ENCODE measurements at regions not wholly inside any gene's neighbourhood (a gene's known extent, or its start where the extent isn't known, plus 50 kb on each side); places are given as distances from the start of the nearest gene placed in this dataset.
"Not testable (repeated sequence)": the region's sequence is repeated elsewhere in the genome, so short reads cannot be mapped to it uniquely, and the experiment has no call there.

- no peaks in the 10 kb centered on the region for H3K36me3 ChIP-seq
- H3K9me3 ChIP-seq, result no peaks in the 10 kb centered on the region
- H3K27ac ChIP-seq, result no peak overlapping the region
- intact Hi-C loops (cut with DNase I; ENCODE audit: low total_unique reads), result no loop called here
- H3K27me3 ChIP-seq, result no peaks in the 10 kb centered on the region
- H3K4me3 ChIP-seq, result no peak overlapping the region
- DNase-seq, result no peak
- TF ChIP-seq, protein P1, sequence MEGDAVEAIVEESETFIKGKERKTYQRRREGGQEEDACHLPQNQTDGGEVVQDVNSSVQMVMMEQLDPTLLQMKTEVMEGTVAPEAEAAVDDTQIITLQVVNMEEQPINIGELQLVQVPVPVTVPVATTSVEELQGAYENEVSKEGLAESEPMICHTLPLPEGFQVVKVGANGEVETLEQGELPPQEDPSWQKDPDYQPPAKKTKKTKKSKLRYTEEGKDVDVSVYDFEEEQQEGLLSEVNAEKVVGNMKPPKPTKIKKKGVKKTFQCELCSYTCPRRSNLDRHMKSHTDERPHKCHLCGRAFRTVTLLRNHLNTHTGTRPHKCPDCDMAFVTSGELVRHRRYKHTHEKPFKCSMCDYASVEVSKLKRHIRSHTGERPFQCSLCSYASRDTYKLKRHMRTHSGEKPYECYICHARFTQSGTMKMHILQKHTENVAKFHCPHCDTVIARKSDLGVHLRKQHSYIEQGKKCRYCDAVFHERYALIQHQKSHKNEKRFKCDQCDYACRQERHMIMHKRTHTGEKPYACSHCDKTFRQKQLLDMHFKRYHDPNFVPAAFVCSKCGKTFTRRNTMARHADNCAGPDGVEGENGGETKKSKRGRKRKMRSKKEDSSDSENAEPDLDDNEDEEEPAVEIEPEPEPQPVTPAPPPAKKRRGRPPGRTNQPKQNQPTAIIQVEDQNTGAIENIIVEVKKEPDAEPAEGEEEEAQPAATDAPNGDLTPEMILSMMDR (IDR thresholded peaks at IDR 0.05), result no peak
- no peak for TF ChIP-seq POLR2A (IDR thresholded peaks at IDR 0.05)
- no peaks in the 10 kb centered on the region for H3K4me1 ChIP-seq
These were observed 111.3 kb upstream of the ADRA1B start for GRCh38 chr5:159805021-159805420.

DNA sequence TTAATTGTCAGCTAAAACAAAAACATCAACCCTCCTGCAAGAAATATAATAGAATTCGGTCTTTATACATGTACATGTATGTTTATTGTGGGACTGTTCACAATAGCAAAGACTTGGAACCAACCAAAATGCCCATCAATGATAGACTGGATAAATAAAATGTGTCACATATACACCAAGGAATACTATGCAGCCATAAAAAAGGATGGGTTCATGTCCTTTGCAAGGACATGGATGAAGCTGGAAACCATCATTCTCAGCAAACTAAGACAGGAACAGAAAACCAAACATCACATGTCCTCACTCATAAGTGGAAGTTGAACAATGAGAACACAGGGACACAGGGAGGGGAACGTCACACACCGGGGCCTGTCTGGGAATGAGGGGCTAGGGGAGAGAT, 109.1 kb upstream of the ADRA1B start:
- H3K27me3 ChIP-seq; H3K27ac ChIP-seq; H3K36me3 ChIP-seq; H3K4me3 ChIP-seq; DNase-seq; intact Hi-C loops (cut with DNase I; ENCODE audit: low total_unique reads); H3K9me3 ChIP-seq; H3K4me1 ChIP-seq: not testable (repeated sequence)

DNA sequence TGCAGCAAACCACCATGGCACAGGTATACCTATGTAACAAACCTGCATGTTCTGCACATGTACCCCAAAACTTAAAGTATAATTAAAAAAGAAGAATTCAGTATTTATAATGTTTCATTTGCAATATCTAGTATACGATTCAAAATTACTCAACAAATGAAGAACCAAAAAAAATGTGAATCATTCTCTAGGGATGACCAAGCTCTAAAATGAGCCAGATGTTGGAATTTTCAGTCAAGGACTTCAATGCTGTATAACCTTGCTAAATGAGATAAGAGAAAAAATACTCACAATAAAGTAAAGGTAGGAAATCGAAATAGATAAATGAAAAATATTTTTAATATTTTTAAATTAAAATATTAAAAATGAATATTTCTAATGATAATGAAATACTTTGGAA, 108.7 kb upstream of the ADRA1B start:
- DNase-seq, result no peak
- Histone ChIP-seq H3K36me3 (no peaks in the 10 kb centered on the region), H3K27ac (no peak overlapping the region), H3K27me3 (no peaks in the 10 kb centered on the region), H3K9me3 (no peaks in the 10 kb centered on the region), H3K4me3 (no peak overlapping the region), H3K4me1 (no peaks in the 10 kb centered on the region)
- intact Hi-C loops (cut with DNase I; ENCODE audit: low total_unique reads), result no loop called here
- no peak for TF ChIP-seq POLR2A (IDR thresholded peaks at IDR 0.05)
- TF ChIP-seq, protein P1 (IDR thresholded peaks at IDR 0.05), result no peak

DNA sequence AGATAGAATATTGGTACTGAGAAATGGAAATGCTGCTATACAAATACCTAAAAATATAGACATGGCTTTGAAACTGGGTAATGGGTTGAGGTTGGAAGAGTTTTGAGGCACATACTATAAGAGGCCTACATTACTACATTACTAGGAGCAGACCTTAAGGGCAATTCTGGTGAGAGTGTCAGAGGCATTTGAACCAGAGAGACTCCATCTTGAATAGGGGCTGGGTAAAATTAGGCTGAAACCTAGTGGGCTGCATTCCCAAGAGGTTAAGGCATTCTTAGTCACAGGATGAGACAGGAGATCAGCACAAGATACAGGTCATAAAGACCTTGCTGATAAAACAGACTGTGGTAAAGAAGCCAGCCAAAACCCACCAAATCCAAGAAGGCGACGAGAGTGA, 104.6 kb upstream of the ADRA1B start:
- DNase-seq, result no peak
- Histone ChIP-seq H3K27ac (no peak overlapping the region), H3K27me3 (no peaks in the 10 kb centered on the region), H3K36me3 (no peaks in the 10 kb centered on the region), H3K4me3 (no peak overlapping the region), H3K9me3 (no peaks in the 10 kb centered on the region), H3K4me1 (no peaks in the 10 kb centered on the region)
- TF ChIP-seq POLR2A (IDR thresholded peaks at IDR 0.05), result no peak
- TF ChIP-seq, protein P1 (IDR thresholded peaks at IDR 0.05), result no peak
- intact Hi-C loops (cut with DNase I; ENCODE audit: low total_unique reads), result no loop called here

DNA sequence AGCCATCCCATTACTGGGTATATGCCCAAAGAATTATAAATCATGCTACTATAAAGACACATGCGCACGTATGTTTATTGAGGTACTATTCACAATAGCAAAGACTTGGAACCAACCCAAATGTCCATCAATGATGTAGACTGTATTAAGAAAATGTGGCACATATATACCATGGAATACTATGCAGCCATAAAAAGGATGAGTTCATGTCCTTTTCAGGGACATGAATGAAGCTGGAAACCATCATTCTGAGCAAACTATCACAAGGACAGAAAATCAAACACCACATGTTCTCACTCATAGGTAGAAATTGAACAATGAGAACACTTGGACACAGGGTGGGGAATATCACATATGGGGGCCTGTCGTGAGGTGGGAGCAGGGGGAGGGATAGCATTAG, 103.5 kb upstream of the ADRA1B start:
- H3K27me3 ChIP-seq; H3K27ac ChIP-seq; H3K4me1 ChIP-seq; DNase-seq; H3K9me3 ChIP-seq; intact Hi-C loops (cut with DNase I; ENCODE audit: low total_unique reads); H3K4me3 ChIP-seq; H3K36me3 ChIP-seq: not testable (repeated sequence)

GRCh38 chr5:159814222-159814621, 102.1 kb upstream of the ADRA1B start:
- Histone ChIP-seq H3K27ac (peak overlapping the region in 1 of 2 donors; percentile 61), H3K36me3 (no peaks in the 10 kb centered on the region), H3K9me3 (no peaks in the 10 kb centered on the region), H3K27me3 (no peaks in the 10 kb centered on the region), H3K4me1 (no peaks in the 10 kb centered on the region), H3K4me3 (no peak overlapping the region)
- TF ChIP-seq POLR2A (IDR thresholded peaks at IDR 0.05), result no peak
- TF ChIP-seq, protein P1 (IDR thresholded peaks at IDR 0.05), result no peak
- no peak for DNase-seq
- intact Hi-C loops (cut with DNase I; ENCODE audit: low total_unique reads), result no loop called here

Measured in uterus (tissue), 3 donors.